ENCODE measurements at regions not wholly inside any gene's neighbourhood (a gene's known extent, or its start where the extent isn't known, plus 50 kb on each side); places are given as distances from the start of the nearest gene placed in this dataset.

DNA sequence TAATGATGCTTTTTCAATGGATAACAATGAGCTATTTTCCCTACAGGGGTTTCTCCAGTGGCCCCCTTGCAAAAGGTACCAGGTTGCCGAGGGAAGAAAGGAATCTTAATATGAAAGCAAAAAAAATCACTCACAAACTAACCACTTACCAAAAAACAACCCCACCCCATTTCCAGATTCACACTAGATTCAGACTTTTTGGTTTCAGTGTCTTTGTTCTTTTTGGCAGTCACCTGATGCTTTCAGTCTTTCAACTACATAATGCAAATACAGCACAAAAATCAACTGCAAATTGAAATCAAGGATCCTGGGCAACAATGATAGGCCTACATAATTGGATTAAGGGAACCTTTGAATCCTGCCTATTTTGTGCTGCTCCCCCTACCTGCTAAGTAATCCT lies 71.1 kb upstream of the RAP2B start:
- Histone ChIP-seq H3K27ac (ENCODE audit: low read length, poor library complexity, severe bottlenecking) (no peak overlapping the region), H3K4ac (ENCODE audit: low read depth in 1 of 2, low read length in 2 of 2) (no peak overlapping the region), H3K18ac (ENCODE audit: low read depth in 1 of 2, low read length in 2 of 2) (no peak overlapping the region), H4K91ac (ENCODE audit: low read length) (no peak overlapping the region), H3K4me2 (ENCODE audit: low read length, poor library complexity, severe bottlenecking) (no peak overlapping the region), H3K9me3 (ENCODE audit: control insufficient read depth, low read length) (no peaks in the 10 kb centered on the region), H2BK5ac (ENCODE audit: low read depth, low read length, poor library complexity, severe bottlenecking) (no peak overlapping the region), H2AK5ac (ENCODE audit: low read length, severe bottlenecking) (no peak overlapping the region), H4K8ac (ENCODE audit: low read length) (no peak overlapping the region), H3K36me3 (ENCODE audit: control insufficient read depth in 1 of 2, insufficient read depth in 2 of 2, low read depth in 1 of 2, low read length in 2 of 2) (no peaks in the 10 kb centered on the region), H2AFZ (ENCODE audit: low read depth, low read length) (no peak overlapping the region), H2BK12ac (ENCODE audit: low read length in 2 of 2) (no peak overlapping the region), H2BK15ac (ENCODE audit: low read depth, poor library complexity, severe bottlenecking) (no peak overlapping the region), H3K9ac (ENCODE audit: low read length) (no peak overlapping the region), H3K27me3 (ENCODE audit: control insufficient read depth in 1 of 2, insufficient read depth in 1 of 2, low read length in 2 of 2) (no peaks in the 10 kb centered on the region), H3K14ac (ENCODE audit: low read length in 2 of 2) (no peak overlapping the region), H3K23ac (ENCODE audit: low read length in 2 of 2) (no peak overlapping the region), H2BK120ac (ENCODE audit: low read depth, low read length) (no peak overlapping the region), H3K4me1 (ENCODE audit: control insufficient read depth, insufficient read depth, low read depth, low read length) (no peaks in the 10 kb centered on the region), H3K4me3 (ENCODE audit: insufficient read depth in 1 of 2, low read depth in 1 of 2, low read length in 2 of 2) (no peak overlapping the region), H3K79me1 (replicated peaks; ENCODE audit: low read length, poor library complexity, severe bottlenecking) (no peaks in the 10 kb centered on the region)
- WGBS = 91% methylated on average over 1 of the region's 1 CpG
- DNase-seq = no peak

DNA sequence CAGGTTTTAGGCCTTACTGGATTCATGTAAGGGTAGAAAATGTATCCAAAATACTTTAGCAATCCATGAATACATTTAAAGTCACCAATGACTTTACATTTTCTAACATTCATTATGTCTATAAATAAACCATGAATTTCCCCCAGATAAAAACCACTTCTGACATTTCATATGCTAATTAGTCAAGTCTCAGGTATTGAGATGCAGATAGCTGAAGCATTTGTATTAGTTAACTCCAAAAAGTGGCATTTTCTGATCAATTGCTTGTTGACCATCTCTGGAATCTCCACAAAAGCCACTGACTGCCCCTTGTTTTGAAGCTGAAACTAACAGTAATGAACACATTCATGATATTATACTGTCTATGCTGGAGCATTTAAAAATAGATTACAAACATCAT lies 68.4 kb upstream of the RAP2B start:
- no peak for DNase-seq
- Histone ChIP-seq H3K23ac (ENCODE audit: low read length in 2 of 2) (no peak overlapping the region), H2AFZ (ENCODE audit: low read depth, low read length) (no peak overlapping the region), H3K4ac (ENCODE audit: low read depth in 1 of 2, low read length in 2 of 2) (no peak overlapping the region), H3K4me3 (ENCODE audit: insufficient read depth in 1 of 2, low read depth in 1 of 2, low read length in 2 of 2) (no peak overlapping the region), H3K79me1 (replicated peaks; ENCODE audit: low read length, poor library complexity, severe bottlenecking) (no peaks in the 10 kb centered on the region), H3K9ac (ENCODE audit: low read length) (no peak overlapping the region), H3K4me2 (ENCODE audit: low read length, poor library complexity, severe bottlenecking) (no peak overlapping the region), H3K18ac (ENCODE audit: low read depth in 1 of 2, low read length in 2 of 2) (no peak overlapping the region), H2BK120ac (ENCODE audit: low read depth, low read length) (no peak overlapping the region), H3K27ac (ENCODE audit: low read length, poor library complexity, severe bottlenecking) (no peak overlapping the region), H2BK5ac (ENCODE audit: low read depth, low read length, poor library complexity, severe bottlenecking) (no peak overlapping the region), H2BK12ac (ENCODE audit: low read length in 2 of 2) (no peak overlapping the region), H4K8ac (ENCODE audit: low read length) (no peak overlapping the region), H3K4me1 (ENCODE audit: control insufficient read depth, insufficient read depth, low read depth, low read length) (no peaks in the 10 kb centered on the region), H3K27me3 (ENCODE audit: control insufficient read depth in 1 of 2, insufficient read depth in 1 of 2, low read length in 2 of 2) (no peaks in the 10 kb centered on the region), H3K9me3 (ENCODE audit: control insufficient read depth, low read length) (no peaks in the 10 kb centered on the region), H3K36me3 (ENCODE audit: control insufficient read depth in 1 of 2, insufficient read depth in 2 of 2, low read depth in 1 of 2, low read length in 2 of 2) (no peaks in the 10 kb centered on the region), H3K14ac (ENCODE audit: low read length in 2 of 2) (no peak overlapping the region), H2BK15ac (ENCODE audit: low read depth, poor library complexity, severe bottlenecking) (no peak overlapping the region), H2AK5ac (ENCODE audit: low read length, severe bottlenecking) (no peak overlapping the region), H4K91ac (ENCODE audit: low read length) (no peak overlapping the region)

DNA sequence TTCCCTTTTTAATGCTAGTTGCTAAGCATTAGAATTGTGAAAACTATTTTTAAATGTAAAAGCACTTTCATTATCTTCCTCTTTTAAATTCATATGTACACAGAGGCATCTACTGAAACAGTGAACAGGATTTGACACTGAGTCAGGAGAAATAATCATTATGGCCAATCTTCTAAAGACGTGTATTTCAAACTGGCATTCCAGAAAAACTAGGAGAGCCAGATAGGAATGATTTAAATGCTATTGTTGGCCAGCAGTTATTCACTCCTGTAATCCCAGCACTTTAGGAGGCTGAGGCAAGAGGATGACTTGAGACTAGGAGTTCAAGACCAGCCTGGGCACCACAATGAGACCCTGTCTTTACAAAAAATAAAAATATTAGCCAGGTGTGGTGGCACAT lies 67.6 kb upstream of the RAP2B start:
- Histone ChIP-seq H3K4me2 (ENCODE audit: low read length, poor library complexity, severe bottlenecking) (no peak overlapping the region), H3K4me3 (ENCODE audit: insufficient read depth in 1 of 2, low read depth in 1 of 2, low read length in 2 of 2) (no peak overlapping the region), H3K14ac (ENCODE audit: low read length in 2 of 2) (no peak overlapping the region), H2BK12ac (ENCODE audit: low read length in 2 of 2) (no peak overlapping the region), H2BK15ac (ENCODE audit: low read depth, poor library complexity, severe bottlenecking) (no peak overlapping the region), H4K91ac (ENCODE audit: low read length) (no peak overlapping the region), H3K9me3 (ENCODE audit: control insufficient read depth, low read length) (no peaks in the 10 kb centered on the region), H2AK5ac (ENCODE audit: low read length, severe bottlenecking) (no peak overlapping the region), H2BK120ac (ENCODE audit: low read depth, low read length) (no peak overlapping the region), H3K27ac (ENCODE audit: low read length, poor library complexity, severe bottlenecking) (no peak overlapping the region), H3K79me1 (replicated peaks; ENCODE audit: low read length, poor library complexity, severe bottlenecking) (no peaks in the 10 kb centered on the region), H3K4ac (ENCODE audit: low read depth in 1 of 2, low read length in 2 of 2) (no peak overlapping the region), H3K18ac (ENCODE audit: low read depth in 1 of 2, low read length in 2 of 2) (no peak overlapping the region), H3K36me3 (ENCODE audit: control insufficient read depth in 1 of 2, insufficient read depth in 2 of 2, low read depth in 1 of 2, low read length in 2 of 2) (no peaks in the 10 kb centered on the region), H4K8ac (ENCODE audit: low read length) (no peak overlapping the region), H3K4me1 (ENCODE audit: control insufficient read depth, insufficient read depth, low read depth, low read length) (no peaks in the 10 kb centered on the region), H3K9ac (ENCODE audit: low read length) (no peak overlapping the region), H3K23ac (ENCODE audit: low read length in 2 of 2) (no peak overlapping the region), H3K27me3 (ENCODE audit: control insufficient read depth in 1 of 2, insufficient read depth in 1 of 2, low read length in 2 of 2) (no peaks in the 10 kb centered on the region), H2BK5ac (ENCODE audit: low read depth, low read length, poor library complexity, severe bottlenecking) (no peak overlapping the region), H2AFZ (ENCODE audit: low read depth, low read length) (no peak overlapping the region)
- 85% methylated on average over 1 of the region's 1 CpG for WGBS
- DNase-seq = no peak

DNA sequence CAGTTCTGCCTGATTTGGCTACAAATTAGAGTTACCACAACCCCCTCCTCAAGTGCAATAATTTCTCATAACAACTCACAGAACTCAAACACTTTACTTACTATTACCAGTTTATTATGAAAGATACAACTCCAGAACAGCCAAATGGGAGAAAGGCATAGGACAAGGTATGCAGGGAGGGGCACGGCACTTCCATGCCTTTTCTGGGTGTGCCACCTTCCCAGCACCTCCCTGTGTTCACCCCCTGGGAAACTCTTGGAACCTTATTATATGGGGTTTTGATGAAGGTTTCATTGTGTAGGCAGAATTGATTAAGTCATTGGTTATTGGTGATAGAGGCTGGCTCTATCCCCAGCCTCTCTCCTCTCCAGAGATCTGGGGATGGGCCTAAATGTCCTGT lies 66.6 kb upstream of the RAP2B start:
- no peak overlapping the region for H3K14ac ChIP-seq (ENCODE audit: low read length in 2 of 2)
- no peak overlapping the region for H3K27ac ChIP-seq (ENCODE audit: low read length, poor library complexity, severe bottlenecking)
- no peak overlapping the region for H2BK12ac ChIP-seq (ENCODE audit: low read length in 2 of 2)
- no peak overlapping the region for H3K4me3 ChIP-seq (ENCODE audit: insufficient read depth in 1 of 2, low read depth in 1 of 2, low read length in 2 of 2)
- H2BK15ac ChIP-seq (ENCODE audit: low read depth, poor library complexity, severe bottlenecking) = no peak overlapping the region
- WGBS = no CpG with 5 or more reads among the region's 1 CpG
- H3K4ac ChIP-seq (ENCODE audit: low read depth in 1 of 2, low read length in 2 of 2) = no peak overlapping the region
- H2AK5ac ChIP-seq (ENCODE audit: low read length, severe bottlenecking) = no peak overlapping the region
- H3K4me2 ChIP-seq (ENCODE audit: low read length, poor library complexity, severe bottlenecking) = no peak overlapping the region
- no peaks in the 10 kb centered on the region for H3K36me3 ChIP-seq (ENCODE audit: control insufficient read depth in 1 of 2, insufficient read depth in 2 of 2, low read depth in 1 of 2, low read length in 2 of 2)
- H3K23ac ChIP-seq (ENCODE audit: low read length in 2 of 2) = no peak overlapping the region
- H3K18ac ChIP-seq (ENCODE audit: low read depth in 1 of 2, low read length in 2 of 2) = no peak overlapping the region
- no peak overlapping the region for H2BK120ac ChIP-seq (ENCODE audit: low read depth, low read length)
- no peaks in the 10 kb centered on the region for H3K79me1 ChIP-seq (replicated peaks; ENCODE audit: low read length, poor library complexity, severe bottlenecking)
- no peak overlapping the region for H2AFZ ChIP-seq (ENCODE audit: low read depth, low read length)
- DNase-seq = no peak
- H3K27me3 ChIP-seq (ENCODE audit: control insufficient read depth in 1 of 2, insufficient read depth in 1 of 2, low read length in 2 of 2) = no peaks in the 10 kb centered on the region
- no peak overlapping the region for H4K91ac ChIP-seq (ENCODE audit: low read length)
- H3K4me1 ChIP-seq (ENCODE audit: control insufficient read depth, insufficient read depth, low read depth, low read length) = no peaks in the 10 kb centered on the region
- H4K8ac ChIP-seq (ENCODE audit: low read length) = no peak overlapping the region
- no peak overlapping the region for H2BK5ac ChIP-seq (ENCODE audit: low read depth, low read length, poor library complexity, severe bottlenecking)
- no peaks in the 10 kb centered on the region for H3K9me3 ChIP-seq (ENCODE audit: control insufficient read depth, low read length)
- no peak overlapping the region for H3K9ac ChIP-seq (ENCODE audit: low read length)
